ENCODE measurements at regions not wholly inside any gene's neighbourhood (a gene's known extent, or its start where the extent isn't known, plus 50 kb on each side); places are given as distances from the start of the nearest gene placed in this dataset.

DNA sequence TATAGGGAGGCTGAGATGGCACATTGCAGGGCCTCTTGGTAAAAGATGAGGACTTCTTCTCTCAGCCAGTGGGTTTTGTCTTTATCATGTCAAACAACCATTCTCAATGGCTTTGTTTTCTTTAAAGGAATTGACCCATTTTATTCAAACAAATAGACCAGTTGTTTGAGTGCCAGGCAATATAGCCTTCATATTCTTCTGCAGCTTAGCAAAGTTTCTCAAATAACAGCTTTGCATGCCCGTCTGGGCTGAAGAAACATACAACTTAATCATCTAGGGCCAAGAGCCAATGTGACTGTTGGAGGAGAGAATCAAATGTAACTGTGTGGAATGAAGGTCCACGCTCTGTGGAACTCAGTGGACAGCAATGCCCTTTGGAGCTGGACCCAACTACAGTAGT, 57.4 kb upstream of the ADRA1B start:
- TF ChIP-seq EP300 (IDR thresholded peaks at IDR 0.05), result no peak
- TF ChIP-seq, protein P1, sequence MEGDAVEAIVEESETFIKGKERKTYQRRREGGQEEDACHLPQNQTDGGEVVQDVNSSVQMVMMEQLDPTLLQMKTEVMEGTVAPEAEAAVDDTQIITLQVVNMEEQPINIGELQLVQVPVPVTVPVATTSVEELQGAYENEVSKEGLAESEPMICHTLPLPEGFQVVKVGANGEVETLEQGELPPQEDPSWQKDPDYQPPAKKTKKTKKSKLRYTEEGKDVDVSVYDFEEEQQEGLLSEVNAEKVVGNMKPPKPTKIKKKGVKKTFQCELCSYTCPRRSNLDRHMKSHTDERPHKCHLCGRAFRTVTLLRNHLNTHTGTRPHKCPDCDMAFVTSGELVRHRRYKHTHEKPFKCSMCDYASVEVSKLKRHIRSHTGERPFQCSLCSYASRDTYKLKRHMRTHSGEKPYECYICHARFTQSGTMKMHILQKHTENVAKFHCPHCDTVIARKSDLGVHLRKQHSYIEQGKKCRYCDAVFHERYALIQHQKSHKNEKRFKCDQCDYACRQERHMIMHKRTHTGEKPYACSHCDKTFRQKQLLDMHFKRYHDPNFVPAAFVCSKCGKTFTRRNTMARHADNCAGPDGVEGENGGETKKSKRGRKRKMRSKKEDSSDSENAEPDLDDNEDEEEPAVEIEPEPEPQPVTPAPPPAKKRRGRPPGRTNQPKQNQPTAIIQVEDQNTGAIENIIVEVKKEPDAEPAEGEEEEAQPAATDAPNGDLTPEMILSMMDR (IDR thresholded peaks at IDR 0.05), result no peak

Data from gastroesophageal sphincter (tissue), 3 donors.